Stimulated activated CD4-positive, alpha-beta T cell treated with anti-CD3 and anti-CD28 coated beads, TNF-alpha, amount 100 ng/mL, for 48 hours (primary cell): ENCODE measurements at regions not wholly inside any gene's neighbourhood (a gene's known extent, or its start where the extent isn't known, plus 50 kb on each side); places are given as distances from the start of the nearest gene placed in this dataset.
A peak's percentile ranks its signal among the peaks of the same experiment; 100 is the strongest.

Experiments
- DNase-seq, 3 donors: peaks; one replicate each; pipeline ENCODE4 v3.0.0-alpha.2; 2020; ENCODE audit warnings: low read depth in 3 of 3

DNA sequence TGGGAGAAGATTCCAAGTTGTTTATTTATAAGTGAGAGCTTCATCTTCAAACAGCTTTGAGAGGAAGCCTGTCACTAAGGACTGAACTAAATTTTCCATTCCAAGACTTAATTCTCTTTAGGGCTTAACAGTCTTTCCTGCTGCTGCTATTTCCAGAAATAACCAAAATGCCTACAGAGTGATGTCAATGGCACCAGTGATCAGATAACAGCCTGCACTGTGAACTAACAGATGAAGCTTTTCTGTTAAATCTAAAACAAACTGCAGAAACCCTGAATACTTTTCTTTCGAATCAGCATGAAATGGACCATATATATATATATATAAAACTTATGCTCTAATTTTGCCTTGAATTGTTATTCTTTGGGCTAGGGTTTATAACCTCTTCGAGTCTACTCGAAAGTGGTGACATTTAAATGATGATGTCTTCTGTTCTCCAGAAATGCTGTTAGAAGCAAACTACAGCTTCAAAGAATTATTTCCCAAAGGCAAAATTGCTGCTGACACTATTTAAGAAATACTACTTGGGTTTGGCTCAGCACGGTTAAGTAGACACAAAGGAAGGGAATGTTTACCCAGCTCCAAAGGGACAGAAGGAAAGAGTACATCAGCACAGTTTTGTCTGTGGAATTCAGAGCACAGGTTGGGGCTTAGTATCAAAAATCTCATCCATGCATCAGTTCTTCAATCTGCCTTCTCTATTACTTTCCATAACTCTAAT is 238.5 kb upstream of the LRRN1 start:
- no peak for DNase-seq

- DNase-seq: no peak
These were observed 239.4 kb upstream of the LRRN1 start for GRCh38 chr3:3559786-3560185.

- no peak for DNase-seq
These were observed 243.2 kb upstream of the LRRN1 start for GRCh38 chr3:3556078-3556477.

GRCh38 chr3:3553236-3553635 is 246.0 kb upstream of the LRRN1 start:
- DNase-seq: no peak

- no peak for DNase-seq
These were observed 246.5 kb upstream of the LRRN1 start for GRCh38 chr3:3552761-3553160.

- DNase-seq: no peak
These were observed 247.2 kb upstream of the LRRN1 start for GRCh38 chr3:3551981-3552380.

GRCh38 chr3:3545360-3545759 is 253.9 kb upstream of the LRRN1 start:
- DNase-seq: no peak

DNA sequence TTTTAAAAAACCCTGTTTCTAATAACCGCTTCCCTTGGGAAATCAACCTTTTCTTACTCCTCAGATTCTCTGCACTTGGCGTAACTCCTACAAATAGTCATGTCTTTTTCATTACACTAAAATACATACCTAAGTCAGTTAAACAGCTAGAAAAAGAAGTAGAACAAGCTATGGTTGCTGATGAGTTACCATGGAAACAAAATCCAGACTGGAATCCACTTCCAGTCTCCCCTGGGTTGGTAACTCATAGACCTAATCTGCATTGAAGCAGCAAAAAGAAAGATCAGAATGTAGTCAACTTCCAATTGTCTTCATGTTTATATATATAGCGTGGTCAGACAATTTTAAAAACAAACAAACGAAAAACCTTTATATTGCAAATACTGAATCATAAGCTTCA is 260.8 kb upstream of the LRRN1 start:
- no peak for DNase-seq

DNA sequence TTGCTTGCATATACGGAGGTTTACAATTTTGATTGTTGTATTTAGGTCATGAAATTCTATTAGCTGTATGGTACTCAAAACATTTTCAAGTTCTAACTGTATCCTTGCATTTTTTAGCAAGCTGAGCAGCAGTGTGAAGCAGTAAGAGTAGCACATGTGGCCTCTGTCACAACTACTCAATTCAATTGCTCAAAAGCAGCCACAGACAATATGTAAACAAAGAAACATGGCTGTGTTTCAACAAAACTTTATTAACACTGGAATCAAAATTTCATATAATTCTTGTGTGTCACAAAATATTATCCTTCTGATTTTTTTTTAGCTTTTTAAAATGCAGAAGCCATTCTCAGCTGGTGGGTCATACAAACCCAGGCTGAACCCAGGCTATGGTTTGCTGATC is 266.7 kb upstream of the LRRN1 start:
- no peak for DNase-seq

DNA sequence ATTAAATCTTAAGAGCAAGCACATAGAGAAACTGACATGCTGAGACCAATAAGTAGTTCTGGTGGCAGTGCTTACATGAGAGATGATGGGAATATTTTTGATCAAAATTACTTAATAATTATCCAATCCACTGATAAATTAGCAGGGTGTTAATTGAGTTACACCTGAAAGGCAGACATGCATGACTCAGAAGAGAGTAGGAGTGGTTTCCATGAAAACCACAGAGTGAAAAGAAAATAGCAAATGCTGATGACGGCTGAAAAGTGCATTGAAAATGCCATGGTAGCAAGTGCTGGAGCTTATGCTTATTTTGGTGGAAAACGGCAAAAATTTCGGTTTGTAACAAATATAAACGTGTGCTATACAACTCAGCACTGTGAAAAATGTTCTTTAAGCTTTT is 267.8 kb upstream of the LRRN1 start:
- peak in 1 of 3 donors; percentile 0 for DNase-seq

- no peak for DNase-seq
These were observed 280.0 kb upstream of the LRRN1 start for GRCh38 chr3:3519266-3519665.

DNA sequence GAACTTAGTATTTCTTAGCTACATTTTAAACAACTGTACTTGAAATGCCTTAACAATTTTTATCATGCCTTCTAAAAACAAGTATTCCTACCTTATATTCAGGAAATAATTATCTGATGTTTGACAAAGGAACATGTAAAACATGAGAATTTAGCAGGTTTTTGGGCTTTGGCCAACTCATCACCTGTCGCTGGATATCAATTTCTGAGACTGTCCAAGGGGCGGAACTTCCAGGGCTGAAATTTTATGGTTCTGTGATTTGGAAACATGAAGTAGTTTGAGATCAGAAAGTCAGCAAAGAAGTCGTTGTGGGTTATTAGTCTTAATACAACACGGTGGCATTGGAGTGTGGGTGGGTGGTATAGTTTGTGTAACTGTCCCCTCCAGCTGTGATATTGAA is 282.2 kb upstream of the LRRN1 start:
- DNase-seq: no peak

DNA sequence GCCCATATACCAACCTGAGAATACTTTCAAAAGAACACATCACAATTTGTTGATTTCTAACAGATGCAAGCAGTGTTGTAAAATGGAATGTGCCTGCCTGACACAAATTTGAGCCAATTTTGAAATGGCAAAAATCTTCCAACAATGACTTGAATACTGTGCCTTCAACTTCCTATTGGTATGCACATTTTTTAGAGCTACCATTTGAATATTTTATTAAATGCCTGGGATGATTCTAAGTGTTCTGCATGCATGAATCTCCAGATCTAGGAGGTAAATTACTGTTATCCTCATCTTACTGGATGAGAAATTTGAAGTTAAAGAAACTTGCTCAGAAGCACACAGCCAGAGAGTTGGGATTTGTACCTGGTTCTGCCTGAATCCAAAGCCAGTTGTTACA is 282.8 kb upstream of the LRRN1 start:
- DNase-seq: no peak

DNA sequence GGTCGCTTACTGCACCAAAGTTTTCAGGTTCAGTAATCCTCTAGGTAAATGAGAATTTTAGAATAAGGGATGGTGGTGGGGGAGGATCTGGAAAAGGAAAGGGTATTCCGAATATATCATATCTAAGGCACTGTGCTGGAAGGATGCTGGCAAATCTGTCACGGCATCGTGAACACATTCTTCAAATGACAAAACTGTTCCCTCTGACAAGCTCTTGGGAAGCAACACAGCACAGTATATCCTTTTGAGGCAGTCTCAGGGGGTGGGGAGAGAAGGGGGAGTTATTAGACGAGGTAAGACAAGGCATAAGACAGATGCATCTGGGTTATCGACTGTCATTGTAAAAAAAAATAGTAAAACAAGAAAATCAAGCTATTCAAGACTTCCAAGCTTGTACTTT is 289.6 kb upstream of the LRRN1 start:
- no peak for DNase-seq

GRCh38 chr3:3504686-3505085 is 294.5 kb upstream of the LRRN1 start:
- DNase-seq: no peak

- DNase-seq: no peak
These were observed 295.8 kb upstream of the LRRN1 start for GRCh38 chr3:3503411-3503810.

GRCh38 chr3:3499987-3500386 is 299.2 kb upstream of the LRRN1 start:
- no peak for DNase-seq

DNA sequence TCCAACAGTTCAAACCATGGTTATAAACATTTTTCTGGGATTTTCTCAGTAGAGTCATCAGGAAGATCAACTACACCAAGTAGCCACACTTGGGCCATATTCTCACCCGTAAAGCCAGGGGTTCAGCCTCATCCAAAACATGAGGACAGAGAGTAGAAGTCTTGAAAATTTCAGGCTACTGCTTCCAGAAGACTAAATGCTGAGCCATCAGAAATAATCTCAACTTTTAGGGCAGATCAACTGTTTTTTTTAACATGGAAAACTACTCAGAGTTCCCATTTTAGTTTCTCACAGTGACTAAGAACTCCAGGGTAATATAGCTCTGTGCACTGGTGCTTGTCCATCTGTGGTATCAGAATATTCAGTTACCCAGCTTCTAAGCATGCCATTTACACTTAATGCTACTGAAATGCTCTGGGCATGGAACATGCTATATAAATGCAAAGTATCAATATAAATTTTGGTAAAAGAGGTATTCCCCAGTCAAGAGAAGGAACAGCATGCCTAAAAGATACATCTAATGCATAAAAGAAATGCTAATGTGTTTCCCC is 300.1 kb upstream of the LRRN1 start:
- no peak for DNase-seq

GRCh38 chr3:3495611-3496010 is 303.6 kb upstream of the LRRN1 start:
- no peak for DNase-seq

DNA sequence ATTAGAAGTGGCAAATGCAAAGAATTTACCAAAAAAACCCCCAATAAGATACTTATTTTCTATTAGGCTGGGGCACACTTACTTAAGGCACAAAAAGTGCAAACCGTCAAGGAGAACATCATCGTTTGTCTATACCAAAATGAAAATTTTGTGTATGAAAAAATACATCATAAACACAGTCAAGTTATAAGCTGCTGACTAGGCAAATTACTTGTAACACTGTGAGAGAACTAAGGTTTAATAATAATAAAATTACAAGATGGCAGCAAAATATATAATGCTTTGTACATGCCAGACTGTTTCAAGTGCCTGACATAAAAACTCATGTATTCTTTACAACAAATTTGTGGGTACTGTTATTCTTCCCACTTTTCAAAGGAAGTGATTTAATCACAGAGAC is 297.2 kb upstream of the CRBN start:
- DNase-seq: no peak

DNA sequence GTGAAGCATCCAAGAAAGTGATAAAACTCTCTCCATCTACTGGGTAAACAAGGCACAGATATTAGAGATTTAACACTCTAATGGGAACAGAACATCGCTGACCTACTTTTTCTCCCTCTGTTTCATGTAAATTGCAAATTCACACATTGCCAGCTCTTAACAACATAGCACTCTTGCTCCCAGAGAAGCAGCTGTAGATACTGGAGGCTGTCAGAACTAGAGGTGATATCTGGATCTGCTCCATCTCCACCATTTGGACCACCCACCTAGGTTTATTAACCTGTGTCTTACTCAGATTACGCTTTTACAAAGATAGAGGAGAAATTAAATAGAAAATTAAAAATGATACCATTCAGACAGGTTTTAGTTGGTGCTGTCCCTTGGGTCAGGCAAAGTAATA is 289.1 kb upstream of the CRBN start:
- DNase-seq: no peak

DNA sequence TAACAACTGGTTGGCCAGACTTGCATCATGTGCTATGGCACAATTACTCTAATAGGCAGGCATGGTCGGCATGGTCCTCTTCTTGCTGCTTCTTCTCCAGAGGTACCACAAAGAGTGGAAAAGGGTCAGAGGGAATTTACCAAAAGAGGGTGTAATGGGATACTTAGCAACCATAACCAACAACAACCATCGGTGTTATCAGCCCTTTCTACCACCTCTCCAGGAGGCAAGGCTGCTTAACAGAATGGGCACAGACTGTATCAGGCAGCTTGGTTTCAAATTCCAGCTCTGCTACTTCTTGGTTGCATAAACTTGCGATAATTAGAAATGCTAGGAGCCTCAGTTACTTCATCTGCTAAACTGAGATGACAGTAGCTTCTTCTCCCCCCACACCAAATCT is 284.6 kb upstream of the CRBN start:
- DNase-seq: no peak

DNA sequence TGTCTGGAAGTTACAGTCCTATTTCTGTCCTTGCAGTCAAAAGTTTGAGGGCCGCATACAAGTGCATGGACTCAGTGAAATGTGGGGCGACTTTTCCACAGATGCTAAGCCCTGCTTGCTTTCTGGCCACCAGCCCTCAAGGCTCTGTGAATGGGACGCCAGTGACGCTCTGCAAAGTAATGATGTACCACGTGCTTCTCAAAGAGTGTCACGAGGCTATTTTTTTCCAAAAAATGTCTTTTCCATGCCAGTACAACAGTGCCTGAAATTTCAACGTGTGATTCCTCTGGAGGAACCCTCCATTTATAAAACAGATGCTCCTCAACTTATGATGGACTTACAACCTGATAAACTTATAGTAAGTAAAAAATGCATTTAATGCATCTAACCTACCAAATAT is 281.8 kb upstream of the CRBN start:
- no peak for DNase-seq

- no peak for DNase-seq
These were observed 269.0 kb upstream of the CRBN start for GRCh38 chr3:3448468-3448867.
